Ishikawa (cell line): ENCODE measurements at regions not wholly inside any gene's neighbourhood (a gene's known extent, or its start where the extent isn't known, plus 50 kb on each side); places are given as distances from the start of the nearest gene placed in this dataset.
A peak's percentile ranks its signal among the peaks of the same experiment; 100 is the strongest.

Experiments
- CEBPB ChIP-seq: IDR thresholded peaks from 2 replicates; pipeline ENCODE4 v1.6.1; 2012
- EGR1 ChIP-seq: IDR thresholded peaks from 2 replicates; pipeline ENCODE4 v1.6.1; 2012
- FOXM1 ChIP-seq: IDR thresholded peaks from 2 replicates; pipeline ENCODE4 v1.6.1; 2012; ENCODE audit warnings: low read depth, borderline replicate concordance
- MAX ChIP-seq: IDR thresholded peaks from 2 replicates; pipeline ENCODE4 v1.6.1; 2012
- NFIC ChIP-seq: IDR thresholded peaks from 2 replicates; pipeline ENCODE4 v1.6.1; 2012
- RAD21 ChIP-seq: IDR thresholded peaks from 2 replicates; pipeline ENCODE4 v1.6.1; 2012; ENCODE audit warnings: low read depth
- REST ChIP-seq: IDR thresholded peaks from 2 replicates; pipeline ENCODE4 v1.6.1; 2012; ENCODE audit warnings: low read depth, mild to moderate bottlenecking
- TAF1 ChIP-seq: IDR thresholded peaks from 2 replicates; pipeline ENCODE4 v1.6.1; 2012; ENCODE audit warnings: low read depth, mild to moderate bottlenecking
- TCF12 ChIP-seq: IDR thresholded peaks from 2 replicates; pipeline ENCODE4 v1.6.1; 2012; ENCODE audit warnings: low read depth
- TEAD4 ChIP-seq: IDR thresholded peaks from 2 replicates; pipeline ENCODE4 v1.6.1; 2012
- USF1 ChIP-seq: IDR thresholded peaks from 2 replicates; pipeline ENCODE4 v1.6.1; 2012

- TF ChIP-seq USF1 (peak; percentile 58; the same call in 1 of the 2 replicates), RAD21 (no peak), REST (no peak), MAX (no peak), NFIC (no peak), TAF1 (no peak), EGR1 (no peak), TEAD4 (no peak)
Measured at GRCh38 chr17:31588512-31588911, 197.0 kb downstream of the RAB11FIP4 start.

GRCh38 chr17:31588034-31588433 is 196.6 kb downstream of the RAB11FIP4 start:
- TF ChIP-seq FOXM1 (no peak), TCF12 (no peak), CEBPB (no peak)
